ACHN (cell line): ENCODE measurements at regions not wholly inside any gene's neighbourhood (a gene's known extent, or its start where the extent isn't known, plus 50 kb on each side); places are given as distances from the start of the nearest gene placed in this dataset.

Experiments
- DNase-seq: peaks from one replicate; pipeline ENCODE4 v3.0.0-alpha.2; 2015
- in situ Hi-C: cut with HindIII; loops from 2 replicates; pipeline ENCODE4 v1.10.0; 2017; ENCODE audit warnings: low sequenced_read_pairs, low pct_ligation_motif_present, low pct_unique_long_range_greater_than_20kb

DNA sequence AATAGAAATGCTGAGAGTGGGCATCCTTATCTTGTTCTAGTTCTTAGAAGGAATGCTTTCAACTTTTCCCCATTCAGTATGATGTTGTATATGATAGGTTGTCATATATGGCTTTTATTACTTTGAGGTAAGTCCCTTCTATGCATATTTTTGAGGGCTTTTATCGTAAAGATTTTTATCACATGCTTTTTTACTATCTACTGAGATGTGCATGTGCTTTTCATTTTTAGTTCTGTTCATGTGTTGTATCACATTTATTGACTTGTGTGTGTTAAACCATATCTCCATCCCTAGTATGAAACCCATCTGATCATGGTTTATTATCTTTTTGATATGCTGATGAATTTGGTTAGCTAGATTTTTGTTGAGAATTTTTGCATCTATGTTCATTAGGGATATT is 1008.8 kb downstream of the CNTNAP5 start:
- no peak for DNase-seq
- in situ Hi-C loops = no loop called here

DNA sequence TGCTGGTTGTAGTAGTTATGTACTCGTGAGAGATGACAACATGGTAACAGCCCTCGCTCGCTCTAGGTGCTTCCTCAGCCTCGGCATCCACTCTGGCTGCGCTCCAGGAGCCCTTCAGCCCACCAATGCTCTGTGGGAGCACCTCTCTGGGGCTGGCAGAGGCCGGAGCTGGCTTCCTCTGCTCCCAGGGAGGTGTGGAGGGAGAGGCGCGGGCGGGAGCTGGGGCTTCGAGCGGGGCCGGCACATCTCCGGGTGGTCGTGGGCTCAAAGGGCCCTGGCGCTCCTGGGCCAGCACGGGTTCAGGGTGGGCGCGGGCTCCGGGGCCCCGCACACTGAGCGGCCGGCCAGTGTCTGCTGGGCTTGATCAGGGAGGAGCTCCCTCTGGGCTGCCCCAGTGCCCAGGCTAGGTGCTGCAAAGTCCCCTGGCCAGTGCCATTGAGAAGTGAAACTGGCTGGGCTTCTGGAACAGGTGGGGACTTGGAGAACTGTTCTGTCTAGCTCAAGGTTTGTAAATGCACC is 1012.1 kb downstream of the CNTNAP5 start:
- in situ Hi-C loops = no loop called here
- DNase-seq = no peak

GRCh38 chr2:125041846-125042245 is 1016.8 kb downstream of the CNTNAP5 start:
- no peak for DNase-seq
- in situ Hi-C loops = no loop called here

DNA sequence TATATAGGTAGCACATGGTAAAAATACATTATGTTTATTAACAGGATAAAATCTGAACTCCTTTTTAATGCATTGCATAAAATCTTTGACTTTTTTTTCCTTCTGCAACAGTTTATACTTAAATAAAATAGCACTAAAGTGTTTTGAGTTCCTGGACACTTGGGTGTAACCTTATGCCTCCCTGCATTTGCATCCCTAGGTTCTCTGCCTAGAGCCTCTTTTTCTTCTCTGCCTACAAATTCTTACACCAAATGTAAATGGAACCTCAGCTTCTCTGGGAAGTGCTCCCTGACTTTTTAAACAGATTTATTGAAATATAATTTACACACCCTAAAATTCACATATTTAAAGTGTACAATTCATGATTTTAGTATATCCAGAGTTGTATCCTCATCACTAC is 1017.6 kb downstream of the CNTNAP5 start:
- DNase-seq = no peak
- in situ Hi-C loops = no loop called here

GRCh38 chr2:125070726-125071505 is 1045.8 kb downstream of the CNTNAP5 start:
- in situ Hi-C loops = no loop called here
- no peak for DNase-seq

- in situ Hi-C loops = no loop called here
- DNase-seq = no peak
Measured at GRCh38 chr2:125073440-125073839, 1048.4 kb downstream of the CNTNAP5 start.

- in situ Hi-C loops = no loop called here
- DNase-seq = no peak
Measured at GRCh38 chr2:125085904-125086303, 1060.8 kb downstream of the CNTNAP5 start.

GRCh38 chr2:125086313-125087184 is 1061.5 kb downstream of the CNTNAP5 start:
- no peak for DNase-seq
- in situ Hi-C loops = no loop called here

DNA sequence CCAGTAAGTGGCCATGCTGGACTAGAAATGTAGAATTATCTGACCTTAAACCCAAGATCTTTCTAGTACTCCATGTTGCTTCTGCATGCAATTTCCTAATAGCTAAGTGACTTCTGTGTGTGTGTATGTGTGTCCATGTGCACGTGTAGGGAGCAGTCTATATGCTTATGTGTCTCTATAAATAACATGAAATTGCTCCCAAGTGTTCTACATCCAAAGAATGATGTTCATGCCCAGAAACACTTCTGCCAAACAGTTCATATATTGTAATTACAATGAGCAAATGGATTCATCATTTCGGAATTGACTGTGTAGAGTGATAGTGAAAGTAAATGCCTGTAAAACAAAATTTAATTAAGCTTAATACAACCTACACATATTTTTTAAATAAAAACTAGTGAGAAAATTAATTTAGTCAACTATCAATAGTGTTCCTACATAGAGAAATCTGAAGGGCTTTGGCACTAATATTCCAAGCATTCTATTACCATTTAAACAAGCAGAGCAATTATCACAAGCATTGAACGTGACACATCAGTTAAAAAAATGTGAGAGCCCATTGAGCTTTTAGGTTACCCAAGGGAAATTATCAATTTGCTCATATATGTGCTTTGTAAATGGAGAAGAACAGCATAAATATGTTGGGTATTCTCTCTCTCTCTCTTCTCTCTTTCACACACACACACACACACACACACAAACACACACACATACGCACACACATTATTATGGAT is 1067.4 kb downstream of the CNTNAP5 start:
- DNase-seq = no peak
- in situ Hi-C loops = no loop called here

DNA sequence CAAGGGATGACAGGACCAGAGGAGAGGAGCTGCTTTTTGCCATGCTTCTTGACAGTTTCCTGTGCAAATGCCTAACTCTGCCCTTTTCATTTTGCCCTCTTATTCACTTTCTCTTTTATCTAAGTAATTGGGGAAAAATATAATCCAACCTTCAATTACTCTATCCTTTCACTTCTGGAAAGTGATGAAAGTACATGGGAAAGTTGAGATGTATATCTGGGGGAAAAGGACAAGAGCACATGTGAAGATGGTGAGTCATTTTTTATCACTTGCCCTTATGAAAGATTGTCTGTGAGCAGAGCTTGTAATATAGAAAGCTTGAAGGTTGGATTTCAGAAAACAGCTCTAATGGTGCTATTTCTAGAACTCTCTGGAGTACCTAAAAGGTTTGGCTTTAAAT is 1070.7 kb downstream of the CNTNAP5 start:
- in situ Hi-C loops = no loop called here
- no peak for DNase-seq

- in situ Hi-C loops = no loop called here
- no peak for DNase-seq
Measured at GRCh38 chr2:125106710-125107109, 1081.6 kb downstream of the CNTNAP5 start.

- in situ Hi-C loops = no loop called here
- DNase-seq = no peak
Measured at GRCh38 chr2:125107446-125107845, 1082.4 kb downstream of the CNTNAP5 start.

GRCh38 chr2:125108251-125108650 is 1083.2 kb downstream of the CNTNAP5 start:
- in situ Hi-C loops = no loop called here
- DNase-seq = no peak

- in situ Hi-C loops = no loop called here
Measured at GRCh38 chr2:125125902-125126301, 1100.8 kb downstream of the CNTNAP5 start.

DNA sequence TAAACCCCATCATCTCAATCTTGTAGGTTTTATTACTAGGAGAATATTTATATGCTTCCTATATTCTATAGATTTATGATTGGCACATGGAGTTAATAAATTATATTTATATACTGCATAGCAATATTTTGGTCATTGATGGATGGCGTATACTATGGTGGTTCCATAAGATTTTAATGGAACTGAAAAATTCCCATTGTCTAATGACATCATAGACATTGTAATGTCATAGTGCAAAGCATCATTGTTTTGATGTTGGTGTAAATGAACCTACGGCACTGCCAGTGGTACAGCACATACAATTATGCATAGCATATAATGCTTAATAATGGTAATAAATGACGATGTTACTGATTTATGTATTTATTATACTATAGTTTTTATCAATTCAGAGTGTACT is 1135.9 kb downstream of the CNTNAP5 start:
- no peak for DNase-seq
- in situ Hi-C loops = no loop called here

More at GRCh38 chr2:125125902-125126301, 1100.8 kb downstream of the CNTNAP5 start:
- no peak for DNase-seq

DNA sequence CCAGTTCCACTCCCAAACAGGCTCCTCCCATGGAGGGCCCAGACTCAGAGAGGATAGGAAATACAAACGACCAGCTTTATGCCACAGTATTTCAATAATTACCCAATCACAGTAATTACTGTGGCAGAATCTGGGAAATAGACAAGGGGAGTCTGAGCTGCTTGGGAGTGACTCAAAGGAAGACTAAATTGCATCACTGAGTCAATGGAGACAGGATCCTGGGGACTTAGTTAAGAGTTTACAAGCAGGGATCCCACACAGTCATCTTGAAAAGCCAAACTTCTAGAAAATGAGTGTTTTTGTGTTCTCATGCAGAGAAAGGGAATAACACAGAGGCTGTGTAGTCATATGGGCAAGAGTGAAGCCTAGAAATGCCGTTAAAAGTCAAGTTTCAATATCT is 1142.1 kb downstream of the CNTNAP5 start:
- in situ Hi-C loops = no loop called here
- DNase-seq = no peak

DNA sequence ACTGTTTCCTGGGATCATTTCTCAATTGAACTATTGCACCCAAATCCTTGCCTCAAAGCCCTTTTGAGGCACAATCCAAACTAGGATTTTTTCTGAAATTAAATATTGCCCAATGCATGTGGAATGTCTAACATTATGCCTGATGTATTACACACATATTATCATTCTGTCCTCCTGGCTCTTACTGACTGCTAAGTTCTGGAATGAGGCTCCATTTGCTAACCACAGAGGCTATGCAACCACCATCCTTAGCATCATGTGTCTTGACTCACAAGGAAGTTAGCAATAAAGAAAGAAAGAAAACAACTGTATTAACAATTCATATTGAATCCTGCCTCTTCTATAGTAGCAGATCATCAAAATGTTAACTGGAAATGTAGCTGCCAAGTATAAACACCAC is 1142.7 kb downstream of the CNTNAP5 start:
- DNase-seq = no peak
- in situ Hi-C loops = no loop called here

GRCh38 chr2:125168442-125168841 is 1143.4 kb downstream of the CNTNAP5 start:
- in situ Hi-C loops = no loop called here
- no peak for DNase-seq
